ENCODE measurements at regions not wholly inside any gene's neighbourhood (a gene's known extent, or its start where the extent isn't known, plus 50 kb on each side); places are given as distances from the start of the nearest gene placed in this dataset.
"Not testable (repeated sequence)": the region's sequence is repeated elsewhere in the genome, so short reads cannot be mapped to it uniquely, and the experiment has no call there.

- ATAC-seq, result no peak
Observed at GRCh38 chr9:104980039-104980654, 52.2 kb upstream of the ABCA1 start.

GRCh38 chr9:104981543-104982129 lies 53.7 kb upstream of the ABCA1 start:
- ATAC-seq, result no peak
- no peak for DNase-seq

More at GRCh38 chr9:104980039-104980654, 52.2 kb upstream of the ABCA1 start:
- DNase-seq, result no peak

GRCh38 chr9:104982543-104982942 lies 54.6 kb upstream of the ABCA1 start:
- ATAC-seq, result no peak

GRCh38 chr9:104983491-104983890 lies 55.5 kb upstream of the ABCA1 start:
- ATAC-seq, result no peak
- DNase-seq, result no peak

More at GRCh38 chr9:104982543-104982942, 54.6 kb upstream of the ABCA1 start:
- DNase-seq, result no peak

GRCh38 chr9:104984121-104984520 lies 56.2 kb upstream of the ABCA1 start:
- ATAC-seq (no peak), DNase-seq (no peak)

GRCh38 chr9:104984542-104984941 lies 56.6 kb upstream of the ABCA1 start:
- DNase-seq, result no peak
- no peak for ATAC-seq

- ATAC-seq (no peak), DNase-seq (no peak)
Observed at GRCh38 chr9:104984948-104985347, 57.0 kb upstream of the ABCA1 start.

GRCh38 chr9:104986096-104986495 lies 58.1 kb upstream of the ABCA1 start:
- ATAC-seq (no peak), DNase-seq (no peak)

GRCh38 chr9:104987743-104988142 lies 59.8 kb upstream of the ABCA1 start:
- DNase-seq (no peak), ATAC-seq (no peak)

- DNase-seq, result no peak
Observed at GRCh38 chr9:104988539-104988938, 60.6 kb upstream of the ABCA1 start.

GRCh38 chr9:104991144-104991953 lies 63.4 kb upstream of the ABCA1 start:
- ATAC-seq, result peak; percentile 79

More at GRCh38 chr9:104988539-104988938, 60.6 kb upstream of the ABCA1 start:
- no peak for ATAC-seq

GRCh38 chr9:104992659-104993058 lies 64.7 kb upstream of the ABCA1 start:
- ATAC-seq (no peak), DNase-seq (no peak)

More at GRCh38 chr9:104991144-104991953, 63.4 kb upstream of the ABCA1 start:
- DNase-seq, result peak; percentile 84

- DNase-seq (peak; percentile 16), ATAC-seq (no peak)
Observed at GRCh38 chr9:104993291-104993963, 65.5 kb upstream of the ABCA1 start.

GRCh38 chr9:104997536-104997935 lies 69.6 kb upstream of the ABCA1 start:
- ATAC-seq, result no peak
- no peak for DNase-seq

GRCh38 chr9:104999136-104999535 lies 71.2 kb upstream of the ABCA1 start:
- ATAC-seq (no peak), DNase-seq (no peak)

- ATAC-seq, DNase-seq: not testable (repeated sequence)
Observed at GRCh38 chr9:105000529-105000928, 72.6 kb upstream of the ABCA1 start.

GRCh38 chr9:105004466-105005090 lies 76.6 kb upstream of the ABCA1 start:
- no peak for DNase-seq
- no peak for ATAC-seq

GRCh38 chr9:105005186-105005585 lies 77.2 kb upstream of the ABCA1 start:
- DNase-seq (no peak), ATAC-seq (no peak)

- DNase-seq (no peak), ATAC-seq (no peak)
Observed at GRCh38 chr9:105006514-105006913, 78.6 kb upstream of the ABCA1 start.

GRCh38 chr9:105007143-105007542 lies 79.2 kb upstream of the ABCA1 start:
- ATAC-seq (peak; percentile 55), DNase-seq (no peak)

- ATAC-seq, result not testable (repeated sequence)
Observed at GRCh38 chr9:105010089-105010488, 82.1 kb upstream of the ABCA1 start.

GRCh38 chr9:105021917-105022316 lies 94.0 kb upstream of the ABCA1 start:
- DNase-seq (no peak), ATAC-seq (no peak)

More at GRCh38 chr9:105010089-105010488, 82.1 kb upstream of the ABCA1 start:
- DNase-seq, result not testable (repeated sequence)

Data from stimulated activated naive CD8-positive, alpha-beta T cell treated with anti-CD3 and anti-CD28 coated beads, Interleukin-15, Interleukin-2, amounts not matched to agents 100 U/mL and 50 U/mL, for 24 hours (primary cell).